ENCODE measurements at regions not wholly inside any gene's neighbourhood (a gene's known extent, or its start where the extent isn't known, plus 50 kb on each side); places are given as distances from the start of the nearest gene placed in this dataset.
"Not testable (repeated sequence)": the region's sequence is repeated elsewhere in the genome, so short reads cannot be mapped to it uniquely, and the experiment has no call there.

DNA sequence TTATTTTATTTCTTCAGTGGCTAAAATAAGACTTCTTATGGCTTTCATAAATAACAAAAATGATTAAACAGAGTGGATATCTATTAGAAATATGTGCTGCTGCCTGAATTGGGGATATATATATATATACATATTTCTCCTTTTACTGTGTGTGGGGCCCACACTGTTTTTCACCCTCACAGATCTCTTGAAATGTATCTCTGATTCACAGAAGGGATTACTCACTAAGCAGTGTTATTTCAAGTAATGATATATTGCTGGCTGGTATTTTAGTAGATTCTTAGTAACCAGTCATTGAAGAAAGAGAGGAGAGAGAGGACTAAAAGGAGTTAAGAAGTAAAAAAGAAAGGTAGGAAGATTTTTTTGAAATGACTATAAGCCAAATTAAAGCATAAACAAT is 308.6 kb upstream of the NRP1 start:
- no peak for DNase-seq

DNA sequence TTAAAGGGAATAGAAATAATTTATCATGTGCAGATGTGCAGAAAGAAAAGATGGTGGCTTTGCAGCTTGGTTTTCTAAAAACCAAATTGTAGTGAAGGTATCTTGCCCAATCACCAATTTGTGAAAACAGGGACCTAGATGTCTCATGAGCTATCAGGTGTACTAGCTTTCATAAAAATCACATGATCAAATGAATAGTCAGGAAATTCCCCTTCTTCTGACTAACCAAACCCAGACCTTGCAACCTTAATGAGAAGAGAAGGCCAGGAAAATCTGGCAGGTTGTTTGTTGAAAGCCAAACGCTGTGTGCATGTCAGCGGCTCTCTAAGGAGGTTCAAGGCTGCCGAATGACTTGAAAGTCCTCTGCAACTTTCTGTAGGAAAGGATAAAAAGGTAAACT is 304.4 kb upstream of the NRP1 start:
- no peak for DNase-seq

DNA sequence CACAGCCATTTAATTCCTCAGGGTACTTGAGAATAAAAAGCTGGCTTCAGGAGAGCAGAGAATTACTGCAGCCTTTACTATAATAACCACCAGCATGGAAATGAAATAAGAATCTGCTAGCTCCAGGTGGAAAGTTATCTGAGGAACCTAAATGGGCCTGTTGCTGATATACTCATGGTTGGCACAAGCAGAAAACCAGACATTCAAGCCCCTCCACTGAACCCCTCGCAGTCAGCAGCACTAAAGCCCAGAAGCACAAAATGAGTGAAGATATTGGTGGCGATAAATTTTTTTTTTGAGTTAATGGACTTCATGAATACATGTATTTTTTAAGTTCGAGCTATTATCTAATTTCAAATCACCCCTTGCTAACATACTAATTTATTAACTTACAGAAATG is 303.9 kb upstream of the NRP1 start:
- no peak for DNase-seq

DNA sequence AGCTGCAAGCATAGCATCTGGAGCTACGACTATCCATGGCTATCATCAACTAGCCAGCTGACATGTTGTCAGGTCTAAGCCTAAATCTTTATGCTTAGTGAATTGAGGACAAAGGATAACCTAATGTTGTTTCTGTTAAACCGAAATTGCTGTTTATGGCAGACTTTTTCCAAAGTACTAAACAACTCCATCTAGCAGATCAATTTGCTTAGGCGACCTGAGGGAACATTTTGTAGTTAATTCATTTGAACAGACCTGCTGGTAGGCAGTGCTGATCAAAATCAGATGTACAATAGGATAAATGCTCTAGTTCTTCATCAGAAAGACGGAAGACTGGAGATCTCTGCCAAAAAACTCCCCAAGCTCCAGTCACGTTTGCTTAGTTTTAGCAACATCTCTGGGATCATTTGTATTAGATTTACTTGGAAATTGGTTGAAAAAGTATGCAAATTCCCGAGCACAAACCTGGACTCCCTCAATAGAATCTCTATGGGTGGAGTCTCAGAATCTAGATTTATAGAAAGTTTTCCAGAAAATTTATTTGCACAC is 301.6 kb upstream of the NRP1 start:
- no peak for DNase-seq

DNA sequence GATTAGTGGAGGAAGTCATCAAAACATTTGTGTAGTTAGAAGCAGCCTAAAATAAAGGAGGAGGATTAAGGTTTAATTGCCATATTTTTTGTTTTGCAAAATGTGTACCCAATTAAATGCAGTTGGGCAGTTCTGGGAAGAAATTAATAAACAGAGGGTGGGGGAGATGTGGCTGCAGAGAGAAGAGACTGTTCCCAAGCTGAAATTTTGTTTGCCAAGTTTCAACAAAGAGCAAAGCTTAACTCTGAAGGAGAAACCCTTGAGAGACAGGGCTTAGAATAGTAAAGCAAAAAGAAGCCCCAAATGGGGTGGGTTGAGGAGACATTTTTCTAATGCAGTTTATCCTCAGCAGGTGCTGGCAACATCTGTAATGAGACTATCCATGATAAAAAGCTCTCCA is 298.0 kb upstream of the NRP1 start:
- DNase-seq: no peak

DNA sequence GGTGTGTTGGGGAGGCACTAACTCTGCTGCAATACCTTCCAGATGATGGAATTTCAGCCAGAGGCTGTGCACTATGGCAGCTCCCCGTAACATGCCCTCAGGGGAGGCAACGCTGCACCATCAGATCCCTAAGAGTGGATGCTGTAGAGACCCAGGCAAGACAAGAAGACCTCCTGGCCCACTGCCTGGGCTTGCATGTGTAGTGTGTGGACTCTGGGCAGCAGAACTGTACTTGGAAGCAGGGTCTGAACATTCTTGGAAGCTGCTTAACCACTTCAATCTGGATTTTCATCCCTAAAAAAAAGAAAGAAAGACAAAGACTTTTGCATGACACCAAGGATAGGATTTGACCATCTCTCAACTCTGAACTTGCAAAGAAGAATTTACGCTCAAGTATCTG is 297.5 kb upstream of the NRP1 start:
- DNase-seq: no peak

DNA sequence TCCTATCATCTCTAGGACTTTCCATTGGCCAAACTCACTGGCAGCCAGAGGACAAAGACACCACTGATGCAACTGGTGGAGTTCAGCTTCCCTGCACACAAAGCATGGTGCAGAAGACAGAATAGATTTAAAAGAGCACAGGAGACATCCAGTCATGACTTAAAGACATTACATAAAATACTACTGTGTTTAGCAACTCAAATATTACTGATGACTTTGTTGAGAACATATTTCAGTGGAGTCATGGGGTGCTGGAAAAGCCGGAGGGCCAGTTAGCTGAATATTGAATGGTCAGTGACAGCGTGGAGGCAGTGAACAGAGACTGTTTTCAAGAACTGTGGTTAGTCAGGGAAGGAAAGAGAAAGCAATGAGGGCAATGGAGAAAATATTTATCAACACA is 296.3 kb upstream of the NRP1 start:
- DNase-seq: no peak

DNA sequence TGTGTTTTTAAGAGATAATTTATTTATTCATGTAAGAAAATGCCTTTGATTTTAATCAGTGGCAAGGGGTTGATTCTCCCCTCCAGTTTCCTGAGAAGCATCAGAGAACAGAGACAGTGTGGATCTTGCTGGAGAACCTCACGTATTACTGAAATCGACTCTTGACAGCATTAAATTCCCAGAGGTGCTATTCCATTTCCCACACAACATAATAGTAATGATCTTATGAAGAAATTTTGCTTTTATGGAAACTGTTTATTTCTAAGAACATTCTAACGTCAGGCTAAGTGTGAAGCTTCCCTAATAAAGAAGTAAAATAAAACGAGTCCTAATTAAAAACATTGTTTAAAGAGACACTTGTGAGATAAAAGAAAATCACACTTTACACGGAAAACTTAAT is 293.1 kb upstream of the NRP1 start:
- DNase-seq: no peak

DNA sequence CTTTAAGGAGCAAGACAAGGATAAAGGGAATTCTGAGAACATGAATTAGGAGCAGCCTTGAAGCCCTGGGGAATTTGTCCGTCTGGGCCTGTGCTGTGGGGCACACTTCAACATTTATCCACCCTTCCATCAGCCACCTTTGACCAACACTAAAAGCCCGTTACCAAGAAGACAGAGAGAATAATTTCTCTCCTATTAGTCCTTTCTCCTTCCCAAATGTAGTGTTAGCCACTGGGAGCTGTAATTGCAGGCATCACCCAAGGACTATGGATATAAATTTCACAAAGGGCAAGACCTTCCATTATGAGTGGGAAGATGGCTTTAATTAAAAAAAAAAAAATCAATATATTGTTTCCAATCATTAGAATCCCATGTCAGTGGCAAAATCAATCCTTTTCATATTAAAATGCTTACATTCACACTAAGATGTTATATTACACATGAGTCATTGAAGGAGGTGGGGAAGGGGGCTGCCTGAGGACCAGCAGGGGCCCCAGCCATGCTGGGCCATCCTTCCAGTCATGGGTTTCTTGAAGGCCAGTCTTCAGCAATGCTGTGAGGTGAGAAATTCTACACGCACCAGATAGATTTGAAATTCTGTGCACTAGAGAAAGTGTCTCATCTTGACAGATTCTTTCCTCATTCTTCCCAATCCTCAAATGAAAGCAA is 292.5 kb upstream of the NRP1 start:
- DNase-seq: no peak

DNA sequence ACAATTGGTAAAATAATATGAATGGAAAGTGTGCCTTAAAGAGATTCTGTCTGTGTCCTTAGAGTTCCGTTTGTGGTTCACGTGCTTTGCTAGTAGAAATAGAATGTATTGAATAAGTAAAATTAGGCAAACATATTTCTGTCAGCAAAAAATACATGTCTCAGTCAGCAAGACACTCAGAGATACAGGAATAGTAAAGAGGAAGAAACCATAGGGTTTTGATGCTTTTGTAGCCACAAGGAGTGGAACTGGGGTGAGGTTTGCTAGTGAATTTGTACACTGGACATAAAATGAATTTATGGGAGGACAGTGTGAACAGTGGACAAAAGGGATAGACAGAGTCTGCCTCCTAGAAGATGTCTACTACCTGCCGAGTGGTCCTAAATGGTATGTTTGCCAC is 289.2 kb upstream of the NRP1 start:
- DNase-seq: no peak

DNA sequence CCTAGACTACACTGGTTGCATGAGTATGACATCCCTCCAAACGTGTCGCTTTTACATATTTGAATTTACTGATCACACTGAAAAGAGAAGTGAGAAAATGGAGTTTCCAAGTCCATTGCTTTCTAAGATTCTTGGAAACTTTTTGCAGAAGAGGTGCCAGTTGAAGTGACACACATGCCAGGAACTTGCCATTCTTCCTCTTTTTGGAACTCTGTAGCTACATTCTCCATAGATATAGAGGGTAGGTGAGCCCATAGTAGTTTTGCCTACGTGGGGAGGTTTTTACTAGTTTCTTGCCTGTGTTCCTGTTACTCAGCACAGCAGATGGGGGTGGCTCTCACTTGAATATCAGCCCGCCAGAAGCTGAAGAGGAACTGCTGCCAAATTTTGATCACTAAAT is 286.6 kb upstream of the NRP1 start:
- DNase-seq: no peak

DNA sequence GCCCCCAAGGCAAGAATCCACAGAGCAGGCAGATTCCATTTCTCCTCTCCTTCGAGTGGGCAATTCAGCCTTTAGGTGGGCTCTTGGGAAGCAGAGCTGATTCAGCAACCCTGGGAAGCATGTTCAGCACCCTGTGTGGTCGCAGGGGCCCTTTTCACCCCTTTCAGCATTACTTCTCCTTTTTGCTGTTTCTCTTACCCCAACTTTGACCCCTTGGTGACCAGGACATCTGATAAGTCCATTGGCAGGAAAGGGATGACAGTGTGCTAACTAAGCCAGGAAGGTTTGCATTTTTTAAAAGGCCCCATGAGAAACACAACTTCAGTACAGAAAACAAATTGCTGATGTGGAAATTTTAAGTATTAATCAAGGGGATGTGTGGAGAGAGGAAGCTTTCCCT is 283.7 kb upstream of the NRP1 start:
- DNase-seq: no peak

DNA sequence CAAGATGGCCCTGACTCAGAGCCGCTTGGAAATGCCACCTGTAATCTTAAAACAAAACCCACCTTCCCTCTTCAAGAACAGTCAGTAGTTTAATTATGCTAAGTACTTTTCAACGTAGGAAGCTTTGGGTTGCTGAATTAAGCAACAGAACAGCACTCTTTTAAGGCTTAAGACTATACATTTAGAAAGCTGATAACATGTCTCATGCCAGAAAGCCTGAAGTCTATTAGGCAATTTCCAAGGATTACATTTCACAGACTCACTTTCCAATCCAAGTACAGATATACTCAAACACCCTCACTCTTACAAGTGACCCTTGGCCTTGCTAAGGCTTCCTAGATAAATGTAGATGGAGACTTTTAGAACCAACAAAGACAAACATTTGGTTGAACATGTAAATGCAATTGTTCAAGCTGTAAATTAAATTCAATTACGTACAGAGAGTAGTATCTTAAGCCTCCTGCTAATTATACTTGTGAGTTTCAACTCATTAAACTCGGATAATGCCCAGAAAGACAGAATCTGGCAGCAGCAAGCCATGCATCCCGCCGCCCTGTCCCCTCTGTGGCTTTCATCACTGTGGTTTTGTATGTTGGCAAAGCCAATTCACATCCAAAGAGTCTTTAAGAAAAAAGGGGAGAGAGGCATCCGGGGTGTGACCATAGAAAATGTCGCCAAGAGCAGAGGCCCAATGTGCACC is 283.1 kb upstream of the NRP1 start:
- no peak for DNase-seq

DNA sequence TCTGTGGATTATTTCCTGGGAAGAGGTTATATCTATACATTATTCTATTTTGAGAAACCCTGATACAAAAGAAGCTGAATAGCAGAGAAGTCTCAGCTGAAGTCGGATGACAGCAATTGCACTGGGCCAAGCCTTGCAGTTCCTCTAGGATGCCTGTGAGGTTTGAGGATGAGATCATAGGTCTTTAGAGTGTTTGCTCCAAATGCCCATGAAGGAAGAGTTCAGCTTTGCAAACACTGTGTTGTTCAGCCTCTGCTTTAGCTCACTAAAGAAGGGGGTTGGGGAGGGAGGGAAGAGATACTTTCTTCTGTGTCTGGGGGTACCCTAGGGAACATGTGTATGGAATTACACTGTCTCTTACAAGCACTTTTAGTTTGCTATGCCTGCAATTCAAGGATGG is 282.5 kb upstream of the NRP1 start:
- no peak for DNase-seq

DNA sequence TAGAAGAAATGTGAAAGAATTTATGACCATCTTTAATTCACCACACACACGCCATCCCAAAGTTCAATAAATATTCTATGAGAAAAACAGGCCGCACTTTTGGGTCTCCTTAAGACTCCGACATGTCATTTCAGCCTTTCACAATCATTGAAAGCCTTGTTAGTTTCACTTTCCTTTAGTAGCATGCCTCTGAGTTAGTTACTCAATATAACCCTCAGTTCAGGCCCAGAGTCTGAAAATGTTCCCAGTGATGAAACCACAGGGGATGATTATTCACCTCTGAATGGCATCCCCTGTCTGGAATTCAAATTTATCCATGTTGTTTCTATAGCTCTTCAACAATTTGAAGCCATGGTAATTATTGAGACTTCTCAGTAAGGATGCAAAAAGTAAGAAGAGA is 278.1 kb upstream of the NRP1 start:
- no peak for DNase-seq

DNA sequence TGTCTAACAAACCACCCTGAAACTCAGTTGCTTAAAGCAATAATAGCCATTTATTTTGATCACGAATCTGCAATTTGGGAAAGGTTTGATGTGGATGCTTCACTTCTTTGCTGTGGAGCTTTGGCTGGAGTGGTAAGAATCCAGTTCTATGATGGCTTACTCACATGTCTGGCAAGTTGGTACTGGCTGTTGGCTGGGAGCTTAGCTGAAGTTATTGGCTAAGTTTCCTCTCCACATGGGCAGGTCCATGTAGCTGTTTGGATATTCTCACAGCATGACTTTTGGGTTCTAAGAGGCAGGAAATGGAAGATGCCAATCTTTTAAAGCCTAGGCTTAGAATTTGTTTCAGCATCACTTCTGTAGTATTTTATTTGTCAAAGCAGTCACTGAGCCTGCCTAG is 277.6 kb upstream of the NRP1 start:
- DNase-seq: no peak

DNA sequence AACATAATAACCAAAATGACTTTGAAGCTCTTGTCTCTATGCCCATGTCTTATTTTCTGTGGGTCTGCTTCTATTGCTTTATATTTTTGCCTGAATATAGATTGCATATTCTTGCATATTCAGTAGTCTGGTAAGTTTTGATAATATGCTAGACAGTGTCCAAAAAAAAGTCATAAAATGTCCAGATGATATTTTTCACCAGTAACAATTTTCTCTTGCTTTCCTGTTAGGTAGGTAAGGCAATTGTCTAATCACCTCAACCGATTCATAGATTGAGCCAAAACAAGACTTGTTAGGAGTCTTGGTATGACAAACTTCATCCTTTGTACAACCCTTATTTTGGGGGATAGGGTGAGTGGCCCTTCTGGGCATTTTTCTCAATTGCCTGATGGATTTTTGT is 277.0 kb upstream of the NRP1 start:
- DNase-seq: no peak

DNA sequence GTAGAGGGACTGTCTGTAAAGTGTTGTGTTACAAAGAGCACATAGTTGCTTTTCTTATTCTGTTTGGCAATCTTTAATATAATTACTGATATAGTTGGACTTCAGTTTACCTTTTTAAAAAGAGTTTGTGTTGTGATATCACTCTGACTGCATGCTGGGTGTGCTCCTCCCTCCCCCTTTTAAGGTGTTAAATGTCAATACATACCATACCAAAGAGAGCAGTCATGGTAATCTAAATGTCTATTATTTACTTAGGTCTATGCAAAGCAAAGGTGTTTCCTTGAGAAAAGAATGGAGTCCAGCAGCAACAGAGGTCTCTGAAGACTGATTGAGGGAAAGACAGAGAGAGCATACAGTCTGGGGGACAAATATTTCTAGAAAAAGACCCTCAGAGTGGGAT is 275.1 kb upstream of the NRP1 start:
- DNase-seq: no peak

DNA sequence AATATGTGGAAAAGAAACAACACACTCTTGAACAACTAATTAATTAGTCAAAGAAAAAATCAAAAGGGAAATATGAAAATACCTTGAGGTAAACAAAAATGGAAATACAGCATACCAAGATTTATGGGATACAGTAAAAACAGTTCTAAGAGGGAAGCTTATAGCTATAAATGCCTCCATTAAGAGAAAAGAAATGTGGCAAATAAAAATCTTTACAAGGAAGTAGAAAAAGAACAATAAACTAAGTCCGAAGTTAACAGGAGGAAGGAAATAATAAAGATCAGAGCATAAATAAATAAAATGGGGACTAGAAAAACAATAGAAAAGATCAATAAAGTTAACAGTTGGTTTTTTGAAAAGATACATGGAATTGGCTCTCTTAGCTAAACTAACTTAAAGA is 267.8 kb upstream of the NRP1 start:
- no peak for DNase-seq

DNA sequence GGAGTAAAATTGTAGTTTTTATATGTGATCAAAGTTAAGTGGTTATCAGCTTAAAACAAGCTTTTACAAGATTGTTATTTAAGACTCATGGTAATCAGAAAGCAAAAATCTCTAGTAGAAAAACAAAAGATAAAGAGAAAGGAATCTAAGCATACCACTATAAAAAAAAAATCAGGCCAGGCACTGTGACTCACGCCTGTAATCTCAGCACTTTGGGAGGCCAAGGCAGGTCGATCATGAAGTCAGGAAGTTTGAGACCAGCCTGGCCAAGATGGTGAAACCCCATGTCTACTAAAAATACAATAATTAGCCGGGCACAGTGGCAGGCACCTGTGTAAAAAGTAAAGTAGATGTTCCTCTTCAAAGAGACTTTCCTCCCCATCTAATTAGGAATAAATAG is 265.9 kb upstream of the NRP1 start:
- DNase-seq: no peak

DNA sequence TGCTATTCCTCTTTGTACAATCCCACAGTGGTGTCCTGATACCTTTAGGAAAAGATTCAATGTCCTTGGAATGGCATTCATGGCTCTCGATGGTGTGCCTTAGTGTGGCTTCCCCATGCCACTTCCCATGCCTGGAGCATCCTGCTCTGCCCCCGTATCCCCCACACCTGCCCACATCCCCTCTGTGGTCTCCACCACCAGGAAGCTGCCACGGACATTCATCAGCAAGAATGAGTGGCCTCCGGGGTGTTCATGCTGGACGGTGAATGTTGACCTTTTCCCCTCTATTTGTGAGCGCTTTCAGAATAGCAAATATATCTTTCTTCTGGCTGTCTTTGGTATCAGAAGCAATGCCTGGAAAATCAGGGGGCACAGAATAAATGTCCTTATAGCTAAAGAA is 262.0 kb upstream of the NRP1 start:
- DNase-seq: no peak

DNA sequence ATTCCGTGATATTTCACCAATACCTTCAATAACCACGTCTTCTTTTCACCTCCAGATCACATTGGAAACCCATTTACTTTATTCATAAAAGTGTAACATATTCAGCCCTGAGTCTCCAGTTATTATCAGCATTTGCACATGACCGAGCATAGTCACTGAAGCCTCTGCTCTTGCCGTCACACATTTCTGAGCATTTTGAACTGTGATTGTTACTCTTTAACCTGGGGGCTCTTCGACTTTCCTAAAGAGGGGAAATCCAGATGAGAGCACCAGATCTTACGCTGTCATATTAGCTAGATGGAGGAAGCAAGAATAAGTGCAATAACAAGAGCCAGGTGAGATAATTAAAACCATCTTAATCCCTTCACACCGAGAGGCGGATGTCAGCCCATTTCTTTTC is 260.0 kb upstream of the NRP1 start:
- DNase-seq: no peak

DNA sequence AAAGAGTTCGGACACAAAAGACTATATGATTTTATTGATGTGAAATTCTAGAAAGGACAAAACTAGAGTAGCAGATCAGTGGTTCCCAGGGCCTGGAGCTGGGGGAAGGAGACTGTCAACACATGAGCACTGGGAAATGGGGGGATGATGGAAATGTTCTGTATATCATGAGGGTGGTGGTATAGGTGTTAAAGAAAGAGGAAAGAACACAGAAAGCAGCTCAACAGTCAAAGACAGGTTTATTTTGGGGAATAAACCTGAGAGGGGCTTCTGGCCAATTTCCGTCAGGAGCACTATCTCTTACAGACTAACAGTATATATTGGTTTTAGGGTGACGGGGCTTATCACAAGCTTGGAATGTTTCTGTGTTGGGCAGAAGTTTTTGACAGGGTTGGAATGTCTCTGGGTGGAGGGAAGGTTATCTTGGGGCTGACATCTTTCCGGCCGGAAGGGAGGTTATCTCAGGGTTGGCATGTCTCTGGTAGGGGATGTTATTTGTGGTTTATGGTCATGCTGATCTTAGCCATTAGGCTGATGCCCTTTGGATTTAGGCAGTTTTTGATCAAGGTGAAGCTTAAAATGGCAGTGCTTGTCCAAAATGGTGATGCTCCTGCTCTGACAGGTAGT is 254.6 kb upstream of the NRP1 start:
- no peak for DNase-seq

DNA sequence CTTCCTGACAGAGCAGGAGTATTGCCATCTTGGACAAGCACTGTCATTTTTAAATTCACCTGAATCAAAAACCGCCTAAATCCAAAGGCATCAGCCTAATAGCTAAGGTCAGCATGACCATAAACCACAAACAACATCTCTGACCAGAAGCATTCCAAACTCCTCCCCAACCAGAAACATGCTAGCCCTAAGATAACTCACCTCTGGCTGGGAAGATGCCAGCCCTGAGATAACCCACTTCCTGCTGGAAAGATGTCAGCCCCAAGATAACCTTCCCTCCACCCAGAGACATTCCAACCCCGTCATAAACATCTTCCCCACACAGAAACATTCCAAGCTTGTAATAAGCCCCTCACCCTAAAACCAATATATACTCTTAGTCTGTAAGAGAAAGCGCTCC is 250.1 kb upstream of the NRP1 start:
- not testable (repeated sequence) for DNase-seq

DNA sequence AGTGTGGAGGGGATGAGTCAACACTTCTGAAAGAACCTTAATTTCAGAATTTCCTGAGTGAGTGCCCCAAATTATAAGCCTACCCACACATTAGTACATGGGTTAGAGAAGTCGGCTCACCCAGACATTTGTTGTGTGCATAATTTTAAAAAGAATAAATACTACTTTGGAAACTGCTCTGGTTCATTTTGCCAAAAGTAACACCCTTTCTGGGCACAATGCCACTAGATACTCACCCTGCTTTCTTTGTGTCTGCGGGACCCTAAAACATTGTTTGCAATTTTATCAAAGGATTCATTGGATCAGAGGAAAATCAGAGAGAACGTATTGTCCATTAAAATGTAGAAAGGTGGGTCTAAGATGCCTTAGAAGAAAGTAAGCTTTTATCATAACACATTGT is 245.5 kb upstream of the NRP1 start:
- DNase-seq: no peak

Measured in bone marrow (tissue), 2 donors.